Neural progenitor cell (in vitro differentiated cells): ENCODE measurements at regions not wholly inside any gene's neighbourhood (a gene's known extent, or its start where the extent isn't known, plus 50 kb on each side); places are given as distances from the start of the nearest gene placed in this dataset.

Source experiments
- EZH2 ChIP-seq: fragments of 200-600 bp; sonication (generic); IDR thresholded peaks from 2 replicates; pipeline ENCODE4 v1.6.1; 2017; ENCODE audit warnings: antibody characterized with exemption, mild to moderate bottlenecking, moderate library complexity
- TF ChIP-seq, protein P1 (sequence below): fragments of 200-600 bp; sonication (generic); IDR thresholded peaks from 2 replicates; pipeline ENCODE4 v1.5.1; 2017; ENCODE audit warnings: antibody characterized with exemption, mild to moderate bottlenecking

DNA sequence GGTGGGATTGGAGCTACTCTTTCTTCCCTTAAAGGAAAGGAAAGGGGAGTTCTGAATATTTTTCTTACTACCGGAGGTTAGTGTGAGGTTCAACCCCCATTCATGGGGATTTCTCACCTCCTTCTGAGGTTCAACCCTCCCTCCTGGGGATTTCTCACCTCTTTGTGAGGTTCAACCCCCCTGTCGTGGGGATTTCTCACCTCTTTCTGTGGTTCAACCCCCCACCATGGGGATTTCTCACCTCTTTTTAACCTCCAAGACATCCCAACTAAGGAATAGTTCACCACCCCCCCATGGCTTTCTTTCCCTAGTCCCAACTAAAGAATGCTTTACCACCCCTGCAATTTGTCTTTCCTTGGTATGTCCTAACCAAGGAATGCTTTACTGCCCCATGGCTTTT lies 520.3 kb downstream of the EDEM1 start:
- TF ChIP-seq, protein P1, sequence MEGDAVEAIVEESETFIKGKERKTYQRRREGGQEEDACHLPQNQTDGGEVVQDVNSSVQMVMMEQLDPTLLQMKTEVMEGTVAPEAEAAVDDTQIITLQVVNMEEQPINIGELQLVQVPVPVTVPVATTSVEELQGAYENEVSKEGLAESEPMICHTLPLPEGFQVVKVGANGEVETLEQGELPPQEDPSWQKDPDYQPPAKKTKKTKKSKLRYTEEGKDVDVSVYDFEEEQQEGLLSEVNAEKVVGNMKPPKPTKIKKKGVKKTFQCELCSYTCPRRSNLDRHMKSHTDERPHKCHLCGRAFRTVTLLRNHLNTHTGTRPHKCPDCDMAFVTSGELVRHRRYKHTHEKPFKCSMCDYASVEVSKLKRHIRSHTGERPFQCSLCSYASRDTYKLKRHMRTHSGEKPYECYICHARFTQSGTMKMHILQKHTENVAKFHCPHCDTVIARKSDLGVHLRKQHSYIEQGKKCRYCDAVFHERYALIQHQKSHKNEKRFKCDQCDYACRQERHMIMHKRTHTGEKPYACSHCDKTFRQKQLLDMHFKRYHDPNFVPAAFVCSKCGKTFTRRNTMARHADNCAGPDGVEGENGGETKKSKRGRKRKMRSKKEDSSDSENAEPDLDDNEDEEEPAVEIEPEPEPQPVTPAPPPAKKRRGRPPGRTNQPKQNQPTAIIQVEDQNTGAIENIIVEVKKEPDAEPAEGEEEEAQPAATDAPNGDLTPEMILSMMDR: no peak
- no peak for TF ChIP-seq EZH2
